HCT116 (cell line): ENCODE measurements at regions not wholly inside any gene's neighbourhood (a gene's known extent, or its start where the extent isn't known, plus 50 kb on each side); places are given as distances from the start of the nearest gene placed in this dataset.

Experiments
- ATF3 ChIP-seq: IDR thresholded peaks from 2 replicates; pipeline ENCODE4 v1.6.1; 2012
- CBX3 ChIP-seq: IDR thresholded peaks from 2 replicates; pipeline ENCODE4 v1.6.1; 2012; ENCODE audit warnings: low read depth
- CTCF ChIP-seq, 3 experiments: fragments of 200-600 bp in 1 of 3; sonication (generic) in 1 of 3; IDR thresholded peaks in 2 of 3; conservative IDR thresholded peaks in 1 of 3; 2 replicates each; pipeline ENCODE4 v1.5.1; 2012 to 2017; ENCODE audit warnings: low read depth in 2 of 3, low read length in 2 of 3, antibody characterized with exemption in 1 of 3, borderline replicate concordance in 1 of 3, control low read depth in 1 of 3, mild to moderate bottlenecking in 1 of 3, mixed read lengths in 1 of 3, mixed run types in 1 of 3, moderate library complexity in 1 of 3; ENCODE audit not compliant: insufficient read depth in 1 of 3
- EZH2 ChIP-seq: fragments of 200-600 bp; sonication (generic); IDR thresholded peaks from 2 replicates; pipeline ENCODE4 v1.6.1; 2017; ENCODE audit warnings: antibody characterized with exemption, mixed run types
- POLR2A ChIP-seq: IDR thresholded peaks from 2 replicates; pipeline ENCODE4 v1.7.0; 2011; ENCODE audit warnings: borderline replicate concordance; ENCODE audit not compliant: insufficient read depth, insufficient read length; ENCODE audit errors: extremely low read depth
- POLR2AphosphoS5 ChIP-seq: IDR thresholded peaks from 2 replicates; pipeline ENCODE4 v1.6.1; 2011; ENCODE audit warnings: mild to moderate bottlenecking, low read depth, low read length, moderate library complexity
- SIN3A ChIP-seq: IDR thresholded peaks from 2 replicates; pipeline ENCODE4 v1.6.1; 2012; ENCODE audit warnings: low read depth
- SRF ChIP-seq: IDR thresholded peaks from 2 replicates; pipeline ENCODE4 v1.6.1; 2012; ENCODE audit warnings: low read depth

GRCh38 chr18:28404694-28405093 is 227.8 kb upstream of the CDH2 start:
- no peak for TF ChIP-seq POLR2A
- TF ChIP-seq ATF3, result no peak
- no peak for TF ChIP-seq EZH2
- no peak for TF ChIP-seq CTCF (IDR thresholded peaks at IDR 0.05 in 2 of 3, conservative IDR thresholded peaks at IDR 0.05 in 1 of 3; ENCODE audit: borderline replicate concordance in 1 of 3, insufficient read depth in 1 of 3, low read depth in 2 of 3, low read length in 2 of 3)
- no peak for TF ChIP-seq CBX3
- TF ChIP-seq SRF, result no peak
- TF ChIP-seq POLR2AphosphoS5, result no peak
- TF ChIP-seq SIN3A, result no peak
